GM23338 (cell line): ENCODE measurements at regions not wholly inside any gene's neighbourhood (a gene's known extent, or its start where the extent isn't known, plus 50 kb on each side); places are given as distances from the start of the nearest gene placed in this dataset.

Experiments
- CREB1 ChIP-seq: fragments of 250-450 bp; sonication (Bioruptor Pico); IDR thresholded peaks from 2 replicates; pipeline ENCODE4 v1.5.0; 2020; ENCODE audit warnings: low read depth, mild to moderate bottlenecking, moderate library complexity
- CTCF ChIP-seq, 2 experiments: fragments of 200-600 bp in 1 of 2; sonication (generic) in 1 of 2; conservative IDR thresholded peaks; 2 replicates each; pipeline versions ENCODE4 v1.5.1 to v1.6.1; 2016 to 2017; ENCODE audit warnings: antibody characterized with exemption in 2 of 2, low read depth in 2 of 2, mild to moderate bottlenecking in 2 of 2, moderate library complexity in 1 of 2
- EZH2 ChIP-seq: fragments of 200-600 bp; sonication (generic); IDR thresholded peaks from one replicate; pipeline ENCODE4 v1.8.0; 2017; ENCODE audit warnings: antibody characterized with exemption, mild to moderate bottlenecking, low read depth; ENCODE audit not compliant: unreplicated experiment
- NANOG ChIP-seq: IDR thresholded peaks from 2 replicates; pipeline ENCODE4 v1.6.1; 2016; ENCODE audit warnings: antibody characterized with exemption, borderline replicate concordance
- ZNF462 ChIP-seq: fragments of 250-450 bp; sonication (Bioruptor Pico); IDR thresholded peaks from 2 replicates; pipeline ENCODE4 v1.5.0; 2020; ENCODE audit warnings: mild to moderate bottlenecking, moderate library complexity
- TF ChIP-seq, protein P1 (sequence below): IDR thresholded peaks from one replicate; pipeline ENCODE4 v1.6.1; 2018; ENCODE audit warnings: antibody characterized with exemption; ENCODE audit not compliant: unreplicated experiment

DNA sequence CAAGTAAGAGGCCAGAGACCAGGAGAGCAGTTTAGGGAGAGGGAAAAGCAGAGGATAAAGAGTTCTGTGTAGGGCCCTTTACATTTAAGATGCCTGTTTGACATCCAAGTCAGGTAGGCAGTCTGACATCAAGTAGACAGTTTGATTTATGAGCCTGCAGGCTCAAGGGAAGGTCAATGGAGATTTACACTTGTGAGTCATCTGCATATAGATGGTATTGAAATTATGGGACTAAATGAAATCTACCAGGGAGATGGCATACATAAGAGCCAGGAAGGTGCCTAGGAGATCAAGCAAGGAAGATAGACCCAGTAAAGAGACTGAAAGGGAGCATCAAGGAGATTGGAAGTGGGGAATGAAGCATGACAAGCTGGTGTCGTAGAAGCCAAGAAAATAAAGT lies 212.4 kb upstream of the PKDCC start (continued):
- TF ChIP-seq ZNF462 (CRISPR knock-in tag): no peak
- no peak for TF ChIP-seq CTCF (conservative IDR thresholded peaks at IDR 0.05; ENCODE audit: low read depth in 2 of 2)
- TF ChIP-seq CREB1 (CRISPR knock-in tag): no peak
- no peak for TF ChIP-seq EZH2
- TF ChIP-seq, protein P1, sequence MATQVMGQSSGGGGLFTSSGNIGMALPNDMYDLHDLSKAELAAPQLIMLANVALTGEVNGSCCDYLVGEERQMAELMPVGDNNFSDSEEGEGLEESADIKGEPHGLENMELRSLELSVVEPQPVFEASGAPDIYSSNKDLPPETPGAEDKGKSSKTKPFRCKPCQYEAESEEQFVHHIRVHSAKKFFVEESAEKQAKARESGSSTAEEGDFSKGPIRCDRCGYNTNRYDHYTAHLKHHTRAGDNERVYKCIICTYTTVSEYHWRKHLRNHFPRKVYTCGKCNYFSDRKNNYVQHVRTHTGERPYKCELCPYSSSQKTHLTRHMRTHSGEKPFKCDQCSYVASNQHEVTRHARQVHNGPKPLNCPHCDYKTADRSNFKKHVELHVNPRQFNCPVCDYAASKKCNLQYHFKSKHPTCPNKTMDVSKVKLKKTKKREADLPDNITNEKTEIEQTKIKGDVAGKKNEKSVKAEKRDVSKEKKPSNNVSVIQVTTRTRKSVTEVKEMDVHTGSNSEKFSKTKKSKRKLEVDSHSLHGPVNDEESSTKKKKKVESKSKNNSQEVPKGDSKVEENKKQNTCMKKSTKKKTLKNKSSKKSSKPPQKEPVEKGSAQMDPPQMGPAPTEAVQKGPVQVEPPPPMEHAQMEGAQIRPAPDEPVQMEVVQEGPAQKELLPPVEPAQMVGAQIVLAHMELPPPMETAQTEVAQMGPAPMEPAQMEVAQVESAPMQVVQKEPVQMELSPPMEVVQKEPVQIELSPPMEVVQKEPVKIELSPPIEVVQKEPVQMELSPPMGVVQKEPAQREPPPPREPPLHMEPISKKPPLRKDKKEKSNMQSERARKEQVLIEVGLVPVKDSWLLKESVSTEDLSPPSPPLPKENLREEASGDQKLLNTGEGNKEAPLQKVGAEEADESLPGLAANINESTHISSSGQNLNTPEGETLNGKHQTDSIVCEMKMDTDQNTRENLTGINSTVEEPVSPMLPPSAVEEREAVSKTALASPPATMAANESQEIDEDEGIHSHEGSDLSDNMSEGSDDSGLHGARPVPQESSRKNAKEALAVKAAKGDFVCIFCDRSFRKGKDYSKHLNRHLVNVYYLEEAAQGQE: no peak
- no peak for TF ChIP-seq NANOG
